Erythroblast (primary cell): ENCODE measurements at regions not wholly inside any gene's neighbourhood (a gene's known extent, or its start where the extent isn't known, plus 50 kb on each side); places are given as distances from the start of the nearest gene placed in this dataset.

Source experiments
- GATA1 ChIP-seq: IDR thresholded peaks from 2 replicates; pipeline ENCODE4 v1.6.1; 2011; ENCODE audit warnings: low read depth, mild to moderate bottlenecking, control low read depth, low read length, moderate library complexity
- POLR2A ChIP-seq: IDR thresholded peaks from 2 replicates; pipeline ENCODE4 v1.6.1; 2011; ENCODE audit warnings: mild to moderate bottlenecking, low read length

DNA sequence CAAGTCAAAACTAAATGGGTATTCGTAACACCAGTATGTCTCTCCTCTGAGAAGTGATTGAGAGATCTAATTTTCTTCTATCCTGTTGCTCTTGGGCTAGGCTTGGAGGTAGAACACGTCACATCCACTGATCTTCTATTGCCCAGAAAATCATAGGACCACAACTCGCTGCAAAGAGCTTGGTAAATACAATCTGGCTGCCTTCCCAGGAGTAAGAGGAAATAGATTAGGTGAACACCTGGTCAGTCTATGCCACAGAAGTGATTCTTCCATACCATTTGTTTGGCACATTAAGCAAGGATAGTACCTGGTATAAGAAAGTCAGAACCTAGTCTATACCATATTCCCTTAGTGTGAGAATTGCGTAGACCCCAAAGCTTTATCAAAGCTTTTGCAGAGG is 129.3 kb upstream of the PHYHIPL start:
- TF ChIP-seq POLR2A (no peak), GATA1 (no peak)
